Activated T-helper 17 cell treated with anti-CD3 and anti-CD28 coated beads, Interleukin-2, amount 50 U/mL, for 72 hours (primary cell): ENCODE measurements at regions not wholly inside any gene's neighbourhood (a gene's known extent, or its start where the extent isn't known, plus 50 kb on each side); places are given as distances from the start of the nearest gene placed in this dataset.

Experiments used
- ATAC-seq: fragments of 150-1000 bp; cut with Tn5 transposase; replicated peaks from 2 replicates; pipeline ENCODE4 v1.10.0; 2021; ENCODE audit warnings: mild to moderate bottlenecking, moderate library complexity
- H3K27ac Mint-ChIP-seq: one replicate; pipeline ENCODE4 v1.8.0; 2022; ENCODE audit warnings: mixed read lengths
- H3K27me3 Mint-ChIP-seq: one replicate; pipeline ENCODE4 v1.8.0; 2022; ENCODE audit warnings: mixed read lengths
- H3K36me3 Mint-ChIP-seq: one replicate; pipeline ENCODE4 v1.8.0; 2022; ENCODE audit warnings: low read depth, mild to moderate bottlenecking, mixed read lengths
- H3K4me1 Mint-ChIP-seq: one replicate; pipeline ENCODE4 v1.8.0; 2022; ENCODE audit warnings: mixed read lengths
- H3K4me3 Mint-ChIP-seq: one replicate; pipeline ENCODE4 v1.8.0; 2022; ENCODE audit warnings: mild to moderate bottlenecking, mixed read lengths
- H3K9me3 Mint-ChIP-seq: one replicate; pipeline ENCODE4 v1.8.0; 2022; ENCODE audit warnings: mixed read lengths

DNA sequence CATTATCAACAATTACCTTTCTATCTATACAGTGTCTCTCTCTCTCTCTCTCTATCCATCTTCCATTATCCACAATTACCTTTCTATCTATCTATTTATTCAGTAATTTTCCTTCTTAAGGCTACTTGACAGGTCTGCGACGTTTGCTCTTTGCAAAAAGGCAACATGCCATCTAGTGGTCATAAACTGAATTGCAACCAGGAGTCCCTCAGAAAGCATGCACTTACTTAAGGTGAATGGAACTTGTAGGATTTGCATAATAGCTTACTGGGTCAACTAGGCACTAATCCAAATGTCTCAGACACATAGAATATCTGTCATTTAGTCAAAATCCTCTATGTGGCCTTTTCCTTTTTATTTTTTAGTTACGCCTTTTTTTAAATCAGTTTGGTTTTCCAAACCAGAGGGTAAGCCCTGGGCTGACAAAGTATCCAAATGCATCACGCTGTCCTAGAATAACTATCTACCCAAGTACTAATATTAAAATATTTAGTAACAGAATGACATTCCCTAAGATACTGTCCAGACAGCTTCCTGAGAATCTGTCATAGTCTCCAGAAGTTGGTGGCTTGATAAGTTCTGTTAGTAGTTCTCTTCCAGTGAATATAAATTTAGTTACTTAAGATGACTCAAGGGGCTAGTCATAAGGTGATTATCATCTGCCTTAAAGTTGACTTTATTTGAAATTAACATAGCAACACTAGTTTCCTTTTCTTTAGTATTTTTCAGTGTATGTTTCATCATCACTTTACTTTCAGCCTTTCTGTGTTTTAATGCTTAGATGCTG is 208.3 kb downstream of the PPP1R3A start:
- no peaks in the 10 kb centered on the region for H3K36me3 Mint-ChIP-seq
- H3K4me1 Mint-ChIP-seq = no peaks in the 10 kb centered on the region
- H3K4me3 Mint-ChIP-seq = no peak overlapping the region
- ATAC-seq = peak; percentile 53
- H3K9me3 Mint-ChIP-seq = no peaks in the 10 kb centered on the region
- peaks cover 3% of the 10 kb centered on the region for H3K27me3 Mint-ChIP-seq
- no peak overlapping the region for H3K27ac Mint-ChIP-seq

DNA sequence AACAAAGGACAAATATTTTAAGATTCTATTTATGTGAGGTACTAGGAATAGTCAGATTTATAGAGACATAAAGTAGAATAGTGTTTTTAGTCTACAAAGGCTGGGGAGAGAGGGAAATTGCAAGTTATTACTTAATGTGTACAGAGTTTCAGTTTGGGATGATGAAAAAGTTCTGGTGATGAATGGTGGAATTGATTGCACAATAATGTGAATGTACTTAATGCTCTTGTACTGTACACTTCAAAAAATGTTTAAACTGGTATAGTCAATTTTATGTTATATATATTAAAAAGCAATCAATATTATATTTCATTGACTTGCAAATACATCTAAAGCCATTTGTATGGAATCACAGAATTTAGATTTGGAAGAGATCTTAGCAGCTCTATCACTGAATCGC is 213.4 kb downstream of the PPP1R3A start:
- H3K36me3 Mint-ChIP-seq = no peaks in the 10 kb centered on the region
- H3K4me1 Mint-ChIP-seq = no peaks in the 10 kb centered on the region
- no peak for ATAC-seq
- peaks cover 3% of the 10 kb centered on the region for H3K27me3 Mint-ChIP-seq
- H3K4me3 Mint-ChIP-seq = no peak overlapping the region
- H3K9me3 Mint-ChIP-seq = no peaks in the 10 kb centered on the region
- H3K27ac Mint-ChIP-seq = no peak overlapping the region

DNA sequence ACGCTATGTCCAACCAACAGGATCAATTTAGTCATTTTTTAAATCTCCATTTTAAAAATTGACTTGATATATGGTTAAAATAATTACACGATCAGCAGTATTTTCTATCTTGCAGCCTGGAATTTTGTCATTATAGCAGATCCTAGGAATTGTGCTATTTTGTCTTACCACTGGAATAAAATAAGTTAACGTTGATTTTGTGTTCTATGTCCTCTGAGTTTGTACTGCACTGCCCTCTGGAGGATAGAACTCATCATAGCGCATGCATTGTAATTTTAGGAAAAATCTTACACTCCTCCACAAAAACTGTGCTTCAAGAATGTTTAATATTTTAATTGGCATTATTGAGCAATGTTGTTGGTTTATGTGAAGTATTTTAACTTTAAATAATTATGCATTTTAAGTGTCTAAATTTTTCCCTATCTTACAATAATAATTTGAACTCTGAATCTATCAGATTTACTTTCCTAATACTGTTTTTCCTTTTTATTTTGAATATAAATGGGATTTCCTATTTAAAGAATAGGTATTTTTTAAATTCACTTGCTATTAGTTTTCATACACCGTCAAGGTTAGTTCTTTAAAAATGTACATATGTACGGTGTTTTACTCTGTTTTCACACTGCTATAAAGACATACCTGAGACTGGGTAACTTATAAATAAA is 220.1 kb downstream of the PPP1R3A start:
- H3K4me1 Mint-ChIP-seq = no peaks in the 10 kb centered on the region
- no peaks in the 10 kb centered on the region for H3K9me3 Mint-ChIP-seq
- H3K36me3 Mint-ChIP-seq = no peaks in the 10 kb centered on the region
- no peak for ATAC-seq
- no peak overlapping the region for H3K4me3 Mint-ChIP-seq
- H3K27ac Mint-ChIP-seq = no peak overlapping the region
- H3K27me3 Mint-ChIP-seq = peaks cover 2% of the 10 kb centered on the region

DNA sequence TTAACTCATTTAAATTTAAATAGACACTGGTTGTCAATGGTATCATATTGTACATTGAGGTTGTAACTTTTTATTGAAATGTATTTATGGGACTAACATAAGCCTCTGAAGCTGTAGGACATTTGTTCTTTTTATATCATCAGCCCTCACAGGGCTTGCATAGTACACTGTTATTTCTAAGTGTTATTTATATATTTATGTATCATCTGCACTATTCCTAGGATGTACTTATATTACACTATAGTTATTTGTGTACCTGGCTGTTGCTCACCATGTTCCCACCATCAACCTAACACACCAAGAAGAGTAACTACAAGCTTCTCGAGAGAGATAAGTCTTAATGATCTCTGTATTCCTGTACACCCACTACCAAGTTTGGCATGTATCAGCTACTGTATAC is 224.7 kb downstream of the PPP1R3A start:
- H3K36me3 Mint-ChIP-seq = no peaks in the 10 kb centered on the region
- no peaks in the 10 kb centered on the region for H3K9me3 Mint-ChIP-seq
- H3K4me1 Mint-ChIP-seq = no peaks in the 10 kb centered on the region
- H3K27ac Mint-ChIP-seq = no peak overlapping the region
- peaks cover 6% of the 10 kb centered on the region for H3K27me3 Mint-ChIP-seq
- ATAC-seq = no peak
- no peak overlapping the region for H3K4me3 Mint-ChIP-seq

DNA sequence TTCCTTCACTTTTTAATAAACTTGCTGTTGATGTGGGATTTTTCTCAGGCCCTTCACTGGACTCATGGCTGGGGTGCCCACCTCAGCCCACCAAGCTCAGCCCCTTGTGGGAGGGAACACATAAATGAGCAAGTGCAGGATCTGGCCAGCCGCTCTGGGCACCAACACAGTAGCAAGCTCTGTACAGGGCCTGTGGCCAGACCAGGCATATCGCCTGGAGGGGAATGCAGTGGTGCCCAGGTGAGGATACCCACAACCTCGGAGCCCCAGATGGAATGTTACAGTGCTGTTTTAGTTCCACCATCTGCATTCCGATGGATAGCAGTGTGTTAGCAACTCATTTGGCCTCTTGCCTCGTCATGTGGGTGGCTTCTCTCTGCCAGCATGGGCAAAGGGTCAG is 234.6 kb downstream of the PPP1R3A start:
- Mint-ChIP-seq H3K9me3 (no peaks in the 10 kb centered on the region), H3K27ac (no peak overlapping the region), H3K4me1 (no peaks in the 10 kb centered on the region), H3K4me3 (no peak overlapping the region), H3K27me3 (no peaks in the 10 kb centered on the region), H3K36me3 (no peaks in the 10 kb centered on the region)
- no peak for ATAC-seq

DNA sequence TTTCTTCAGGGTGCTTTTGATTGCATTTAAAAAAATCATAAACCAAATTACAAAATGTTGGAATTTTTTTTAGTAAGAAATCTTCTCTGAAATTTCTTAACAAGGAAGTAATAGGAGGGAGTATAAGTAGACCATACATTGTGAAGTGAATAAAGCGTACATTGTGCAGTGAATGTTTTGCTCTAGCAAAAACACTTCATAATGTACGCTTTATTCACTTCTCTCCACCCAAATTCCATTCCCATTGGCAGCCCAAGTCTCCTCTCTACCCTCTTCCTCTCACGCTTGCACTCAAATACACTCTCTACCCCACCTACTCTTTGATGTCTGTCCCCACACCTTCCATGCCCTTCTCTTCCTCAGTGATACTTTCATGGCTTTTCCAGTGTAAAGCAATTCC is 241.0 kb downstream of the PPP1R3A start:
- Mint-ChIP-seq H3K4me3 (no peak overlapping the region), H3K9me3 (no peaks in the 10 kb centered on the region)
- ATAC-seq = no peak

DNA sequence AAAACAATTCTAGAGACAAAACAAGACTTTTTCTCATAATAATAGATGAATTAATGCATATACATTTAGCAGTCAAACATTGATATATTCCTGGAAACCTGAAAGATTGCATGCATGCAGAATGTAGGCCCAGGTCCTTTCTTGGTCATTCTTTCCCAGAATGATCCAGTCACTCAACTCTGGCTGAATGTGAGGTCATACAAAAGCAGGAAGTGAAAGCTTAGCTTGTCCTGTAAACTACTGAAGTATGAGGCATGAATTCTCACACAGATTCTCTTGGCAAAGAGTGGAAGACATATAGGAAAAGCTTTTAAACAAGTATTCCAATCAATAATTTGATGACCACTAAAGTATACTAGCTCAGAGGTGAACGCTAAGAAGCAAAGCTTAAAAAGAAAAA is 253.9 kb downstream of the PPP1R3A start:
- no peak overlapping the region for H3K27ac Mint-ChIP-seq
- no peaks in the 10 kb centered on the region for H3K4me1 Mint-ChIP-seq
- no peaks in the 10 kb centered on the region for H3K27me3 Mint-ChIP-seq
- H3K36me3 Mint-ChIP-seq = no peaks in the 10 kb centered on the region
- H3K4me3 Mint-ChIP-seq = no peak overlapping the region
- ATAC-seq = no peak
- peaks cover 6% of the 10 kb centered on the region for H3K9me3 Mint-ChIP-seq

More for the DNA sequence above, 241.0 kb downstream of the PPP1R3A start:
- Mint-ChIP-seq H3K27me3 (no peaks in the 10 kb centered on the region), H3K4me1 (no peaks in the 10 kb centered on the region), H3K27ac (no peak overlapping the region), H3K36me3 (no peaks in the 10 kb centered on the region)

DNA sequence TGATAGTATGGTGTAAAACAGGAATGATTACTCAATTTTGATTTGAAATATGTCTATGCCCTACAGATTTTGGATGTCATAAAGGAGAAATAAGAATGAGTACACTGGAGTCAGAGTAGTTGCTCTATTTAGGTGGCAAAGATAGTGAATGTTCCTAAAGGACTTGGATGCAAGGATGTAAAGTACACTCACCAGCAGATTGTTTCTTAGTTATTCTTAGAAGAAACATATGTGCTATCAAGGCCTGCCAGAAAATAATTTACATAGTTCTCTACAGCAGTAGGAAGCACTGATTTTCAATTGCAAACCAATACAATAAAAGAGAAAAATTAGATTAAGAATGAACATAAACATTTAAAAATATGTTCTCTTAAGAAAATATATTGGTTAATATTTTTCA is 259.4 kb downstream of the PPP1R3A start:
- no peaks in the 10 kb centered on the region for H3K4me1 Mint-ChIP-seq
- no peaks in the 10 kb centered on the region for H3K9me3 Mint-ChIP-seq
- no peak overlapping the region for H3K4me3 Mint-ChIP-seq
- H3K36me3 Mint-ChIP-seq = no peaks in the 10 kb centered on the region
- no peak for ATAC-seq
- no peak overlapping the region for H3K27ac Mint-ChIP-seq
- no peaks in the 10 kb centered on the region for H3K27me3 Mint-ChIP-seq

DNA sequence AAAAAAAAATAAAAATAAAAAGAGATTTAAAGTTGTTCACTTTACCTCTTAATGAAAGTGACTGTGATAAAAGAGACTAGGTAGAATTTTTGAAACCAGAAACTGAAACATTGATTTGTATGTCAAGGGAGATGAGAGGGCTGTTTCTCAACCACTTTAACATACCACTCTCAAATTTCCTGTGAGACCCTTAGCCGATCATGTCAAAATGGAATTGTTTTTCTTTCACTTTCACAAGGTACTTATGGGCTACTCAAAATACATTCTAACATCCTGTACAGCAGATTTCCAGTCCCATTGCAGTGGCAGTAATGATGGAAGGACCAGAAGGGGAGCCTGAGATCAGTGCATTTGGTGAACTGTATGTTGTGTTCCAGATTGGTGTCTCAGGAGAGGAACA is 261.2 kb downstream of the PPP1R3A start:
- no peak overlapping the region for H3K27ac Mint-ChIP-seq
- no peaks in the 10 kb centered on the region for H3K27me3 Mint-ChIP-seq
- H3K4me3 Mint-ChIP-seq = no peak overlapping the region
- H3K9me3 Mint-ChIP-seq = no peaks in the 10 kb centered on the region
- no peaks in the 10 kb centered on the region for H3K36me3 Mint-ChIP-seq
- ATAC-seq = no peak
- H3K4me1 Mint-ChIP-seq = no peaks in the 10 kb centered on the region

DNA sequence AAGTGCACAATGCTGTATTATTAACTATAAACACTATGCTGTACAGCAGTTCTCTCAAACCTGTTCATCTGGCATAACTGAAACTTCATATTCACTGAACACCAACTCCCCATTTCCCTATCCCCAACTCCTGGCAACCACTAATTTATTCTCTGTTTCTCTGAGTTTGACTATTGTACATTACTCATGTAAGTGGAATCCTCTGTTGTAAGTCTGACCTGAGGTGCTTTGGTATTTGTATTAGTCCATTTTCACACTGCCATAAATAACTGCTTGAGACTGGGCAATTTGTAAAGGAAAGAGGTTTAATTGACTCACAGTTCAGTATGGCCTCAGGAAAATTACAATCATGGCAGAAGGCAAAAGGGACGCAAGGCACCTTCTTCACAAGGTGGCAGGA is 266.3 kb downstream of the PPP1R3A start:
- no peak overlapping the region for H3K4me3 Mint-ChIP-seq
- no peaks in the 10 kb centered on the region for H3K36me3 Mint-ChIP-seq
- no peak overlapping the region for H3K27ac Mint-ChIP-seq
- H3K9me3 Mint-ChIP-seq = no peaks in the 10 kb centered on the region
- no peak for ATAC-seq
- H3K27me3 Mint-ChIP-seq = no peaks in the 10 kb centered on the region
- H3K4me1 Mint-ChIP-seq = no peaks in the 10 kb centered on the region

DNA sequence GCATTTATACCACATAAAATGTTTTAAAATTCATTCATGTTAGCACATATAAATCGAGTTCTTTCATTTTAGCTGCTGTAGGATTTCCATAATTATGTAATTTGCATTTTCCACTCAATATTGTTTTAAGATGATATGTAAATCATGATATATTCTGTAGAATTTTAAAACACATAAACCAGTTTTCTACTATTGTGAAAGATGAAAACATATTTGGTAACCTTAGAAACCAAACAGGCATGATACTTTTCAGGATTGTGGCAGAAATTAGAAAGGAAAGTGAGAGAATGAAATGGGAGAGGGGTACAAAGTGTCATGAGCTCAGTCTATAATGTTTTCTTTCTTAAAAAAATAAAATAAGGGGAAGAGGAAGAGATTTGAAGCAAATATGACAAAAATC is 269.3 kb downstream of the PPP1R3A start:
- Mint-ChIP-seq H3K4me3 (no peak overlapping the region), H3K27me3 (no peaks in the 10 kb centered on the region), H3K27ac (no peak overlapping the region), H3K4me1 (no peaks in the 10 kb centered on the region), H3K9me3 (no peaks in the 10 kb centered on the region), H3K36me3 (no peaks in the 10 kb centered on the region)
- no peak for ATAC-seq

DNA sequence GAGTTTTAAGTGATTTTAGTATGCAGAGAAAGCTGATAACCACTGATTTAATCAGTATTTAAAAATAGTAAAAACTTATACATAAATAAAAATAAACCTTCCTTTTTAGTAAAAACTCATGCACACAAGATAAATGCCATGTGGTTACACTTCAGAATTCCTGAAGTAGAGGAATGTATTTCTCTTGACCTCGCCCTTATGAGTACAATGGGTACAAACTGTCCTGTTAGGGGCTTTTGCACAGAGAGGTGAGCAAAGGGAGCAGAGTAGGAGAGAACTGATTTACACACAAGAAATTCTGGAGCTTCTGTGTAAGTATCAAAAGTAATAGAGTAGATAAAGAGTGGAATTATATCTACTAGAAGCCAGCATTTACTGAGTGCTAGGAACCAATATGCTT is 279.6 kb downstream of the PPP1R3A start:
- no peak overlapping the region for H3K27ac Mint-ChIP-seq
- no peak for ATAC-seq
- H3K4me3 Mint-ChIP-seq = no peak overlapping the region
- no peaks in the 10 kb centered on the region for H3K4me1 Mint-ChIP-seq
- no peaks in the 10 kb centered on the region for H3K9me3 Mint-ChIP-seq
- H3K27me3 Mint-ChIP-seq = no peaks in the 10 kb centered on the region
- H3K36me3 Mint-ChIP-seq = no peaks in the 10 kb centered on the region

DNA sequence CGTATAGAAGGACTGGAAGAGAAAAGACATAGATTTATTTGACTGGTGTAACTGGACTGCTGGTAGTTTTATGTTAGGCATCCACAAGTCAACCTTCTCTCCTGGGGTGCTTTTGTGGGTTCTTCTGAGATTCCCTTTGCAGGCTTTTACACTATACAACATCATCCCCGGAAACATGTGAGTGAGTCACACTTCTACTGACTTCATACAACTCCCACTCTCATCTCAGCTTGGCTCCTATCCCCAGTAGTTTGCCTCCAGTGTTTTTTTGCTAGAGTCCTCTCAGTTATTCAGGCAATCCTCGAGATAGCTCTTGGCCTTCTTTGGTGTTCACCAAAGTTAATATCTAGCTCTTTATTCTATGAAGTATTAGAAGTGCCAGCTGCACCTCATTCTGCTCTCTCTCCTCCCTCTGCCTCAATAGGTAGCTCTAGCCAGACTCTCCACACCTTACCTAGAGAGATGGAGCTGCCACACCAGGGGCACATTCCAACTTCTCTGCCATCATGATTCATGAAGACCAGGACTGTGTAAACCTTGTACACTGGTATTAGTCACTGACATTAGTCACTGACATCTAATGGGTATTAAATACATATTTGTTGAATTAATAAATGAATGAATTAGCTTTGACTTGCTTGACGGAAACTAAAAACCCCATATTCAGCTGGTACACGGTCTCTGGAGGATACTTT is 281.9 kb downstream of the PPP1R3A start:
- Mint-ChIP-seq H3K27me3 (no peaks in the 10 kb centered on the region), H3K9me3 (no peaks in the 10 kb centered on the region), H3K4me3 (no peak overlapping the region), H3K4me1 (no peaks in the 10 kb centered on the region), H3K36me3 (no peaks in the 10 kb centered on the region), H3K27ac (no peak overlapping the region)
- no peak for ATAC-seq

DNA sequence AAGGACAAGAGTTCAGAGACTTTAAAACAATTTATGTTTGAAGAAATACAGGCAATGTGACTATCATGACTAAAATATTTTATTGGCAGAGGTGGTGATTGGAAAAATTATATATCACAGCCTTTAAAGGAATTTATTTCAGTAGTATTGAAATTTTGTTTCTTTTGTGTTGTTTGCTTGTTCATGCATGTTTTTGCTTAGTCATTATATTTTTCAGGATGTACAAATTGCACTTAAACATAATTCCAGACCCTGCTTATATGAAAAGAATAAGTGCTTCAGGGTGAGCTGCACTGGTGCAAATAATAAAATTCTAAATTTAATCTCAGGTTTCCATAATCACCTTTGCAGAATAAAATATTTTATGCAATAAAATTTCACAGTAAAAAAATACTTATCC is 283.3 kb downstream of the PPP1R3A start:
- no peaks in the 10 kb centered on the region for H3K36me3 Mint-ChIP-seq
- H3K4me1 Mint-ChIP-seq = no peaks in the 10 kb centered on the region
- no peak for ATAC-seq
- no peaks in the 10 kb centered on the region for H3K9me3 Mint-ChIP-seq
- H3K27me3 Mint-ChIP-seq = no peaks in the 10 kb centered on the region
- H3K4me3 Mint-ChIP-seq = no peak overlapping the region
- H3K27ac Mint-ChIP-seq = no peak overlapping the region

DNA sequence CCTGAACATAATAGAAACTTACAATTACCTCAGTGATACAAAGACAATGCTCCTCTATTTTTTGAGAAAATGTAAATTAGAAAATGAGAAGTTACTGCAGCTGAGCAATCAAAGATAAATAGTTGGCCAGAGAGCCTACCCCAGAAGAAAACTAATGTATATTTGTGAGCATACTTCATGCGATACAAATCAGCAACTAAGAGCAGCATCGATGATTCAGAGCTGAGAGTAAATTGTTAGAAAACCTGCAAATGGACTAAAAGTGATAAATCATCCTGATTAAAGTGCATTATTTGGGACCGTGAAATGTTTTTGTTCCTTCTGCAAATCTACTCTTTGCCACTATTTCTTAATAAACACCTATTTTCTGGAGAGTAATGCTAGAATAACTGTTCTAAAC is 285.7 kb downstream of the PPP1R3A start:
- H3K9me3 Mint-ChIP-seq = peaks cover 4% of the 10 kb centered on the region
- H3K4me3 Mint-ChIP-seq = no peak overlapping the region
- no peak for ATAC-seq
- H3K27ac Mint-ChIP-seq = no peak overlapping the region
- no peaks in the 10 kb centered on the region for H3K27me3 Mint-ChIP-seq
- H3K4me1 Mint-ChIP-seq = no peaks in the 10 kb centered on the region
- H3K36me3 Mint-ChIP-seq = no peaks in the 10 kb centered on the region
